Fibroblast of skin of right quadriceps (primary cell): ENCODE measurements at regions not wholly inside any gene's neighbourhood (a gene's known extent, or its start where the extent isn't known, plus 50 kb on each side); places are given as distances from the start of the nearest gene placed in this dataset.

ENCODE experiments used
- DNase-seq: peaks from one replicate; pipeline ENCODE4 v3.0.0-alpha.2; 2013

- DNase-seq, result peak; percentile 81
Observed at GRCh38 chr11:86193297-86194095, 51.1 kb upstream of the EED start.

DNA sequence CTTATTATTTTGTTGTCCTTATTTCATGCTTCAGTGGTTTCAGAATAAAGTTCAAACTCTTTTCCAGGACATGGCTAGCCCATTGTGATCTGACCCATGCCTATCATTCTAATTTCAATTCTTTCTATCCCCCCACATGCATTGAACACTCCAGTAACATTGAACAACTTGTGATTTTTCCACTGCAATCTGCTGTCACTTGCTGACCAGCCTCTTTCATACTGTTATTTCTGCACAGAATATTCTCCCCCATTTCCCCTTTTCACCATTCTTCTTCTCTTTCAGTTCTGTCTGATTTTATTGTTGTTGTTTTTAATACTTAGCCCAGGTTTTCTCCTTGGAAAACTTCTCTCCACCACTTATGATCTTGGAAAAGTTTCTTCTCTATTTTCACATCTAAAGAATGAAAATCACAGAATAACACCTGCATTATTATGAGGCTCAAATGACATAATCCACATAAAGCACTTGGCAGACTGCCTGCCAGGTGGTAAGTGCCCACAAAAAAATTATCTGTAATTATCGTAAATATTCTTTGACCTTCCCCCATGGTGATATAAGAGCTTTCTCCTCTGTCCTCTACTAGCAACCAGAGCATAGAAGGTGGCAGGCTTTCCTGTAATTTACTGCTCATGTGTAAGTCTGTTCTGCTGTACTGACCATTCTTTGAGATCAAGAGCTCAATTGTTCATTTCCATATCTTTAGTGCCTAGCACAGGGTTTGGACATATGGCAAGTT is 51.9 kb upstream of the EED start:
- DNase-seq, result no peak

DNA sequence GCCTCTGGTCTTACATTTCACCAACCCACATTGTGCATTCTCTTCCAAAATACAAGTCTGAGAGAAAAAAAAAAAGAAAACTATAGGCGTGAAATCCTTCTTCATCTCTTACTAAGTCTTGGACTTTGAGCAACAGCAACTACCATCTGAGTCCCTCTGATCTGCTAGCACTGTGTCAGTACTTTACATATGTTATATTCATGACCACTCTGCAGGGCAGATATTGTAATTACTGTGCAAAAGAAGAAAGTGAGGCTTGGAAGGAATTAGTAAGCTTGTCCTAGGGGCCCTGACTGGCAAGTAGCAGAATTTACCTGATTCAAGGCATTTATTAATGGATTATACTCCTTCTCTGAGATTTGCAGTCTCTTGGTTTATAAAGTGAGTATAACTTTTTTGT is 52.7 kb upstream of the EED start:
- no peak for DNase-seq

DNA sequence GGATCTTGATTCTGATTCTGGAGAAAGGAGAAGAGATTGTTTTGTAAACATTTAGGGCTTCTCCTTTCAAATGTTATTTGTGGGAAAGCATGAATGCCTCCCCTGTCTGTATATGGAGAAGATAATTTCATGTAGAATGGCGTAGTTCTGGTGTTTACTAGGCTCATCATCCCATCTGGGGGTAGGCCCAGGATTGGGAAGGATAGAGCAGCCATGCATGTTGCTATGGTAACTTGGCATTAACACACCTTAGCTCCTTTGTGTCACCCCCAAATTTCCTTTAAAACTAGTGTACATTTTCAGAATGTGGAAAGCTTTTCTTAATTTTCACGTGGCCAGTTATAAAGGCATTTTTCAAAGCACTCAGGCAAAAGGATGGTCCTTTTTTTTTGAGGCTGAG is 57.5 kb upstream of the EED start:
- no peak for DNase-seq

DNA sequence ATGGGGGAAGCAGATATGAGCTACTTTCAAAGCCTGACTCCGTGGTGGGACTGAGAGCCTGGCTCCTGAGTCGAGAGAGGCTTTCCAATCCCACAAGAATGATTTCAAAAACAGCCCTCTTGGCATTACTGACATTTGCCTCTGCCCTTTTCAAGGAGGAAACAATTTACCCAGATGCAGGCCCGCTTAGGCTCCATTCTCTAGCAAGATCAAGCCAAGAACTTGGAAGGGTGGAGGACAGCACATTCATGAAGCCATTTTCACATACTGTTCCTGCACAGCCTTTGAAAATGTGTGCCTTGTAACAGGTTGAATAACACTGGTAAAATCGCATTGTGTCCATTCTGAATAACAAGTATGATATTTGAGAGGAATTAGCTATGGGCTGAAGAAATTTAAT is 58.2 kb upstream of the EED start:
- DNase-seq, result no peak

DNA sequence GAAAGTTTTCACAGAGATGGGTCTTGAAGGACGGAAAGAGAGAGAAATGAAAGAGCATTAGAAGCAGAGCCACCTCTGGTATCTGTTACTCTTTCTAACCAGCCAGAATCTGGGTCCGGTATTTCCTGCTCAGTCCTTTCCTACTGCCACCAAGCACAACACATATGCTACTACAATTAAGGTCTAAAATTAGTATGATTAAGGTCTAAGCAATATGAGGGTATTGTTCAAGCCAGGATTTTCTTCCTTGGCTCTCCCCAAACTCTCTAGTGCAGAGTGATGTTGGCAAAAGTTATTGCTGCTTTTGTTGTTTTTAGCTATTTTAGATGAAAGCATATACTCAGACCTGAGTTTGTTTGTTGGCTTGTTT is 59.2 kb upstream of the EED start:
- DNase-seq, result no peak

DNA sequence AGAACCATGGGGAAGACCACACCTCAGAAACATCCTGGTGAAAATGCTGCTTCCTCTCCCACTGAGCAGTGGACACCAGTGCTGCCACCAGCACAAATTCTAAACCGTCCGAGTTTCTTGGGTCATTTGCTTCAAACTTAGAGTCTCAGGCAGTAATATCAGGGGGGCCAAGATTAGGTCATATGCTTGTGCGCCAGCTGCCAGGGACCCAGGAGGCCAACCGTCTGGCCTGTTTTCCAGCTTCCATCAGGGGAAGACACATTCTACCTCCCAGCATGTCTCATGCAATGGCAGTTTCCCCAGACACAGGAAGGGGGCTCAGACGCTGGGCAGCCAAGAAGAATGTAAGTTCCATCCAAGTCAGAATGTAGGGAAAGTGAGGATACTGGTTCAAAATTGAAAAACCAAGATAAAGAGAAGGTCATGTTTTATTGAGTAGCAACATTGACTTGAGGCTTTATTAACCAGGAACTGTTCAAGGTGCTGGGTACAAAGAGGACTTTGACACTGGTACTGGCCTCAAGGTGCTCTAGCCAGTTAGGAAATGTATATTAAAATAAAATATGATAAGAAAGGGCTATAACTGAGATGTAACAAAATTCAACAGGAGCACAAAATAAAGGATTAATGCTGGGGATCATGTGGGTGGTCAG is 59.7 kb upstream of the EED start:
- no peak for DNase-seq

DNA sequence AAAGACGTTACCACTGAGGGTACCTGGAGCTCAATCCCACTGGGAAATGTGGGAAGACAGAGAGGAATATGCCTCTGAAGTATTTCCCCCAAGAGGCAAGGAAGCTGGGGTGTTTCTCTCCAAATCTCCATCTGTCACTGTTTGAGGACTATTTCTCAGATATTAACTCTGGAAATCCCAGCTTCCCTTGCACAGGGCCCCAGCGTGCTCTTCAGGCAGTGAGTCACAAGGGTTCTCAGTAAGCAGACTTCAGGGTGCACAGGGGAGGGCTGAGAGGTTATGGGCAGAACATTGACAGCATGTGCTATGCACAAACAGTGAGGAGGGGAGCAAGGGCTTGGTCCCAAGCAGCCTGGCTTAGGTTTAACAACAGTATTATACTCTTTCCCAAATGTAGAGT is 60.9 kb upstream of the EED start:
- DNase-seq, result peak; percentile 39

DNA sequence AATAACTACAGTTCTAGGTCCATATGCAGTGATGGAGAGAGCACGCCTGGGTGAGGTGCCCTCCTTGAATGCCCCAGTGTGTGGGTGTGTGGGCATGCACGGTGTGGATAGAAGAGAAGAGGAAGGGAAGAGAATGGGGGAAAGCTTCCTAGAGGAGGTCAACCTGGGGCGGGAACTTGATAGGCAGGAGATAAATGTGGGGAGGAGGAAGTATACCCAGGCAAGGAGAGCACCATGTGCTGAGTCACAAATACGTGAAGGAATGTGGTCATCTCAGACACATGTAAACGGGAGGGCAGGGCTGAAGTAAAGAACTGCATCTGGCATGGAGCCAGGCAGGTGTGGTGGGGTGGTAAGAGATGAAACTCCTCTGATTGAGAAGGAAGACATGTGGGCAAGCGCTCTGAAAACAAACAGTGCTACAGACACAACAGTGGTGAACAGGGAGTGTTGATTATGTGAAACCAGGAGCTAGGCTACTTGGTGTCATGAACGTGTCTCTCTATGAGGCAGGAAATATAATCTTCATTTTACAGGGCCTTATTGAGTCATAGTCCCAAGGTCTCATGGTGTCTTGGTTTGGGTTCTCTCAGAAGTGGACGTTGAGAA is 61.5 kb upstream of the EED start:
- DNase-seq, result no peak

DNA sequence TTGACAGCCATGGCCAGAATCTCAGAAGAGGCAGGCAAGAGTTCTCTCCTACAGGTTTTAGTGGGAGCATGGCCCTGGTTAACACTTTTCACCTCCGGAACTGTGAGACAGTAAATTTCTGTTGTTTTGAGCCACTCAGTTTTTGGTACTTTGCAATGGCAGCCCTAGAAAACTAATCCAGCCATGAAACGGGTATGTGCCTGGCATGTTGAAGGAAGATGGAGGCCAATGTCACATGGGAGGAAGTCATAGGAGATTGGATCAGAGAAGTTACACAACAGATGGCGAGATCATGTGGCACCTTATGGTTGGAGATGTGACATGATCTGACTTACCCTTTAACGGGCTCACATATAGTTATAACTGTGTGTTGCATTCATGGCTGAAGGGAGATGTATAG is 63.2 kb upstream of the EED start:
- DNase-seq, result no peak

GRCh38 chr11:86180851-86181250 is 63.7 kb upstream of the EED start:
- DNase-seq, result no peak

DNA sequence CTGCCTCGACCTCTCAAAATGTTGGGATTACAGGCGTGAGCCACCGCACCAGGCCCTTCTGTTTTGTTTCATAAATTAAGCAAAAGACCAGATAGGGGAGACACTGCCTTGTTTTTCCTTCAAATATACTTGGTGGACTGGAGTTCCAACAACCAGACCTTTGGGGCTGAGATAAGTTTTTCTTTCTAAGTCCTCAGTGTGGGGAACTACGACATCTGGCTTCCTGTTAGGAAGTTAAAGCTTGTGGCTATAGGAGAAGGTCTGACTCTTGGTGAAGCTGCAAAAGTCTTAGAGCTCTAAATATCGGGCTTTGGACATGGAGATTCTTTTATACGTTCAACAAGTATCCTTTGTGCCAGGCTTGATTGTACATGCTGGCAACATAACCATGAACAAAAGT is 64.1 kb upstream of the EED start:
- no peak for DNase-seq

DNA sequence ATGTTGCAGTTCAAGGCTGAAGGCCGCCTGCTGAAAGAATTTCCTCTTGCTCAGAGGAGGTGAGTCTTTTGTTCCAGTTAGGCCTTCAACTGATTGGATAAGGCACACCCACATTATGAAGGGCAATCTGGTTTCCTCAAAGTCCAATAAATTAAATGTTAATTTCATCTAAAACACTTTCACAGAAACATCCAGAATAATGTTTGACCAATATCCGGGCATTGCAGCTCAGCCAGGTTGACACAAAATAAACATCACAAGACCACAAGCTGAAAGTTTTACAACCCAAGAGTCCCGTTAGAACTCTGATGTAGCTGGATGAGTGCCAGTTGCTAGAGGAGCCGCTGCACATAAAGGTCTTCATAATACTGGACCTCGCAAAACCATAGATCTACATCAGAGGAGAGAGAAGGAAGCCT is 64.9 kb upstream of the EED start:
- DNase-seq, result no peak

DNA sequence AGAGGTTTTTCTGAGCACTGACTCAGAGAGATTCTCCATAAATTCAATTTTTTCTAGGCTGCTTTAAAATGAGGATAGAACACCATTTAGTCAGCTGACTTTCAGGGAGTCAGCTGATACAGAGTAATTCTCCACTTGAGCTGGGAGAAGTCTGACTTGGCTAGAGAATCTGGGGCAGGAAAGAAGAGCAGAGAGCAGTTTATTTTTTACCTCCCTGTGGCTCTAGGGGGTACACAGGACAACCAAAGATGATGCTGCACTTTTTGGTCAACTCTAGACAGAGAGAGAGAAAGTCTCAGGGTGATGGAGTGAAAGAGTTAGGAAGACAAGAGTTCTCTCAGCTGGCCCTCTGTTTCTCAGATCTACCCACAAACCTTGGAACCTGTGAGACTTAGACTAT is 67.3 kb upstream of the EED start:
- DNase-seq, result no peak

DNA sequence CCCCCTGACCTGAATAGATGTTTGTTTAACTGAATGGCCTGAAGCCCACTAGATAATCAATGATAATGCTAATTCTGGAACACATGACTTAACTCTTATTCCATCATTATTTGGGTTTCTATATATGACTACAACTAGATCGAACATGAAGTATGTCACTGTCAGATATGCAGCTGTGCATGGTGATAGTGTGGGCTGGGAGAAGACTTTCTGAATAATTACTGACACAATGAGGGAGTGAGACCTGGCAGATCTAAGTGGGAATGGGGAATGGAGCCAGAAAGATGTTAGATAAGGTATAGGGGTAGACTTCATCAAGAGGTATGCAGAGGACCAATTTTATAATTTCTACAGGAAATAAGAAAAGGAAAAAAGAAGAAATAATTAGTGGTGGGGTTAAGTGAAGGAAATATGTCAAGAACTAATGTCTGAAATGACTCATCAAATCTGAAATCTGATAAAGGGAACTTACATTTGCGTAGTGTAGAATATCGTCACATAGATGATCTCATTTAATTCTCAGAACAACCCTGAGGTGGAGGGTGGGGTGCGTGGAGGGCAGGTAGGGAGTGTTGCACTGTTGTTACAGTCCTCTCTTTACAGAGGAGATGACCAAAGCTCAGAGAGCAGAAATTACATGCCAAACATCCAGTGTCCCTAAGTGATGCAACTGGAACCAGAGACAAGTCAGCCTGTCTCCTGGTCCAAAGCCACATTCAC is 68.2 kb upstream of the EED start:
- peak; percentile 17 for DNase-seq

- DNase-seq, result no peak
Observed at GRCh38 chr11:86175626-86176025, 68.9 kb upstream of the EED start.

DNA sequence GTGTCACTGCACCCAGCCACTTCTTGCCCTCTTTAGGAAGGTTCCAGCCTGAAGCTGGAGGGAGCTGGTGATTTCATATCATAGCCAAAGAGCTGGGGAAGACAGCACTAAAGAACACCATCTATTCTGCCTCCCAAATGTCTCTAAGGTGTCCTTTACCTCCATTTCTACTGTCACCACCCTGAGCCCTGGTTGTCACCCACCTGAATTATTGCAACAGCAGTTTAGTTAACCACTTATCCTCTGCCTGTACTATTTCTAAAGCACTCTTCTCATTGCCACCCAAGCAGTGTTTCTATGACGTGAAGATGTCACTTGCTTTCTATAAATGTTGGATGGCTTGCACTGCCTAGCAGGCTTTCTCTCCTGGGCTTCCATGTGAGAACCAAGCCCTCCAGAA is 69.4 kb upstream of the EED start:
- DNase-seq, result no peak

GRCh38 chr11:86174101-86175046 is 70.2 kb upstream of the EED start:
- DNase-seq, result peak; percentile 95

GRCh38 chr11:86172894-86173293 is 71.7 kb upstream of the EED start:
- DNase-seq, result peak; percentile 67

- no peak for DNase-seq
Observed at GRCh38 chr11:86171627-86172026, 72.9 kb upstream of the EED start.

DNA sequence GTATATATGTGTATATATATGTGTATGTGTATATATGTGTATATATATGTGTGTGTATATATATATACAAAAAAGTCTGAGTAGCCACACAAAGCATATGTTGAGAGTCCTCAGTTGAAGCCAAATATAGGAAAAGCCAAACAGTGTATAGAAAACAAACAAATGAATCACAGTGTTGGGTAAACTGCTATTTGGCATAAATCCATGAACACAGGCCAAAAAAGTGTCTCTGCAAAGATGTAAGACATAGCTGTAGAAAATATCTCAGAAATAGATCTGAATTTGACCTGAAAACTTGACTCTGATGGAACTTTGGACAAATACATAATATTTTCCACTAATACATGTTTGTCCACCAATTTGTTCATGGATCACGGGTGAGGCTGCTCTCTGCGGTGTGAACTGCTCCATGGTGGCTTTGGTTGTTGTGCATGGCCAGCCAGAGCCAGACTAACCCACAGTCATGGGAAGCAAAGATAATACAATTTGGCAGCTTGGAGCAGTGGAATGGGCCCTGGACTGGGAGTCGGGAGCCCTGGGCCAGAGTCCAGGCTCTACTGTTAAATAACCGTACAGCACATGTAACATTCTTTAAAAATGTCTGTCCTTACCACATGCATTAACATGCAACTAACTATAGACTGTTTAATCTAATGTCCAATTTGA is 76.9 kb upstream of the EED start:
- no peak for DNase-seq
